PFSK-1 (cell line): ENCODE measurements at regions not wholly inside any gene's neighbourhood (a gene's known extent, or its start where the extent isn't known, plus 50 kb on each side); places are given as distances from the start of the nearest gene placed in this dataset.

Experiments
- FOXP2 ChIP-seq: optimal IDR thresholded peaks from 2 replicates; pipeline ENCODE3; 2011; ENCODE audit warnings: borderline replicate concordance, control low read depth, inconsistent platforms; ENCODE audit not compliant: insufficient read depth; ENCODE audit errors: extremely low read length, extremely low read depth
- POLR2AphosphoS5 ChIP-seq: IDR thresholded peaks from 2 replicates; pipeline ENCODE4 v1.6.1; 2012; ENCODE audit warnings: low read depth, mild to moderate bottlenecking, control low read depth, low read length, moderate library complexity
- REST ChIP-seq, 2 experiments: IDR thresholded peaks; 2 replicates each; pipeline versions ENCODE4 v1.6.1 to v1.8.0; 2011 to 2012; ENCODE audit warnings: low read depth in 2 of 2, low read length in 2 of 2, control low read depth in 1 of 2, inconsistent platforms in 1 of 2, mild to moderate bottlenecking in 1 of 2, moderate library complexity in 1 of 2; ENCODE audit not compliant: insufficient read depth in 1 of 2
- SIN3A ChIP-seq: IDR thresholded peaks from 2 replicates; pipeline ENCODE4 v1.6.1; 2012; ENCODE audit warnings: mild to moderate bottlenecking, low read length, moderate library complexity, borderline replicate concordance; ENCODE audit not compliant: insufficient read depth
- TAF1 ChIP-seq: IDR thresholded peaks from 2 replicates; pipeline ENCODE4 v1.6.1; 2012; ENCODE audit warnings: low read length, control low read depth, borderline replicate concordance; ENCODE audit not compliant: insufficient read depth

- TF ChIP-seq FOXP2 = no peak
- no peak for TF ChIP-seq TAF1
- no peak for TF ChIP-seq POLR2AphosphoS5
- TF ChIP-seq REST (IDR thresholded peaks at IDR 0.05; ENCODE audit: insufficient read depth in 1 of 2, low read depth in 2 of 2, low read length in 2 of 2) = no peak
- TF ChIP-seq SIN3A = no peak
These were observed 179.2 kb upstream of the PDE3A start for GRCh38 chr12:20188930-20189653.

- TF ChIP-seq SIN3A = no peak
- no peak for TF ChIP-seq POLR2AphosphoS5
- no peak for TF ChIP-seq REST (IDR thresholded peaks at IDR 0.05; ENCODE audit: insufficient read depth in 1 of 2, low read depth in 2 of 2, low read length in 2 of 2)
- no peak for TF ChIP-seq FOXP2
- TF ChIP-seq TAF1 = no peak
These were observed 178.6 kb upstream of the PDE3A start for GRCh38 chr12:20189767-20190166.

GRCh38 chr12:20194171-20194570 lies 174.2 kb upstream of the PDE3A start:
- no peak for TF ChIP-seq REST (IDR thresholded peaks at IDR 0.05; ENCODE audit: insufficient read depth in 1 of 2, low read depth in 2 of 2, low read length in 2 of 2)
- no peak for TF ChIP-seq SIN3A
- TF ChIP-seq FOXP2 = no peak
- TF ChIP-seq POLR2AphosphoS5 = no peak
- no peak for TF ChIP-seq TAF1

GRCh38 chr12:20196767-20197166 lies 171.6 kb upstream of the PDE3A start:
- TF ChIP-seq FOXP2 (no peak), REST (IDR thresholded peaks at IDR 0.05; ENCODE audit: insufficient read depth in 1 of 2, low read depth in 2 of 2, low read length in 2 of 2) (no peak), TAF1 (no peak), SIN3A (no peak), POLR2AphosphoS5 (no peak)
